ENCODE measurements at regions not wholly inside any gene's neighbourhood (a gene's known extent, or its start where the extent isn't known, plus 50 kb on each side); places are given as distances from the start of the nearest gene placed in this dataset.
"Not testable (repeated sequence)": the region's sequence is repeated elsewhere in the genome, so short reads cannot be mapped to it uniquely, and the experiment has no call there.

DNA sequence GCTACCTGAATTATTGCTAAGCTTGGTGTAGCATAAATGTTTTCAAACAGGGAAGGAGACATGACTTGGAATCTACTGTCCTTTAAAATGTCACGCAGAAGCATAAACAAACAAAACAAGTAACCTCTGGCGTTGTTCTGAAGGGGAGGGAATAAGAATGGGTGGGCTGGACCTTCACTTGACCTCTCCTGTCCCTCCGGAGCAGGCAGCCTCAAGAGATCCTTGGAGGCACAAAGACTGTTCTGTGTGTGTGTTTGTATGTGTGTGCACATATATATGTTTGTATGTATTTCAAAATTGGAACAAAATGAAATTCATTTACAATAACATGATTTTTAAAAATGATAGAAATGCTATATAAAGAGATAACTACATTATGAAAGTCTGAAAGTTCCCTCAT is 91.3 kb upstream of the DCLK2 start:
- no peak for DNase-seq (ENCODE audit: low read depth)

DNA sequence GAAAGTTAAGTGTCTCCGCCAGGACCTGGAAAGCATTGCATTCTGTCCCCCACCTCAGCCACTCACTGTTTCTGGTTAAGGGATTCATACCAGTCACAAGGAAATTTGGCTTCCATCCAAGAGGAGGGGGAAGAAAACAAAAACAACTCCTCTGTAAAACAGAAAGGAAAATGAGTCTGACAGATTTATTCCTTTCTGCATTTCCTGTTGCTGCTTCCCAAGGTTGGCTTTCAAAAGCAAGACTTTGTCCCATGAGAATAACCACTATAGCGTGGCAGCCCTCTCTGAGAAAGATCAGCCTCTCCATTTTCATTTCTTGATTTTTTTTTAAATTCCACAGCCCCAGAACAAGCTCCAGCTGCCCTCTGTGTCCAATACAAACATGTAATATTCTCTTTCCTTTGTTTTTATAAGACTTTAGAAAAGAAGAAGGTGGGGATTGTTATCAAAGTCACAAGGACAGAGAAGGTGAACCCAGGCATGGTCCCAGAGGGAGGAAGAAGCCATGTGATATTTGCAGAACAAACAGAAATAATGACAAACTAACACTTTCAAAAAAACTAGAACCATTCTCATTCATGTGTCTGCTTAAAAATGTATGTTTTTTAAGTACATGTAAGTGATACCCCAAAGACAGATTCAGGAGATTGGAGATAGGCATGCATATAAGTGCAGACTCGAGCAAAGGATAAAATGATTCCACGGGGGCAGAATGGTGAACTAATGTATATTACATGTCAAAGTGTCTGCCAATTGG is 90.7 kb upstream of the DCLK2 start:
- no peak for DNase-seq (ENCODE audit: low read depth)

DNA sequence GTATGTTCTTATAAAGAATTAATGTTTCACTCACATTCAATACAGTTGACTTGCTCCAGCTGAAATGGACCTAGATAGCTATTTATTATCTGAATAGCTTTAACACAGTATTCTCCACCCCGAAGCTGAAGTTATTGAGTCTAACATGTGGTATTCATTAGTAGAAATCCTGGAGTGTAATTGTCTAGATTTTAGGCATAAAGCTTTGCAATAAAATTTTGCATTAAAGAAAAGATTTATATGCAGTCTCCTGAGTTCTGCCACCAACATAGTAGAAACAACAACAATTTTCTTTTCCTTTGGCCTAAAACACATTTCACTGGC is 90.2 kb upstream of the DCLK2 start:
- DNase-seq (ENCODE audit: low read depth) = no peak

DNA sequence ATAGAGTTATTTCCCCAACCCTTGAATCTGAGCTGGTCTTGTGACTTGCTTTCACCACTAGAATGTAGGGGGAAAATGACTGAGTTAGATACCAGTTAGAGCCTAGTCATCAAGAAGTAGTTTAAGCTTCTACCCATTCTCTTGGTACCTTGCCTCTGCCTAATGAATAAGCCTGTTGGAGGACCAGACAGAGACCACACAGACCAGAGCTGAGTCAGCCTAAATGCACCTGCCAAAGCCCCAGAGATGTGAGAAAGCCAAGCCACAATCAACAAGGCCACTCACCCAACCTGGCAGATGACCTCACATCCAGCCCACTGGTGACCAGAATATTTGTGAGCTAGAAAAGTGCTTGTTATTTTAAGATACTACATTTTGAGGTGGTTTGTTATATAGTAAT is 85.2 kb upstream of the DCLK2 start:
- no peak for DNase-seq (ENCODE audit: low read depth)

DNA sequence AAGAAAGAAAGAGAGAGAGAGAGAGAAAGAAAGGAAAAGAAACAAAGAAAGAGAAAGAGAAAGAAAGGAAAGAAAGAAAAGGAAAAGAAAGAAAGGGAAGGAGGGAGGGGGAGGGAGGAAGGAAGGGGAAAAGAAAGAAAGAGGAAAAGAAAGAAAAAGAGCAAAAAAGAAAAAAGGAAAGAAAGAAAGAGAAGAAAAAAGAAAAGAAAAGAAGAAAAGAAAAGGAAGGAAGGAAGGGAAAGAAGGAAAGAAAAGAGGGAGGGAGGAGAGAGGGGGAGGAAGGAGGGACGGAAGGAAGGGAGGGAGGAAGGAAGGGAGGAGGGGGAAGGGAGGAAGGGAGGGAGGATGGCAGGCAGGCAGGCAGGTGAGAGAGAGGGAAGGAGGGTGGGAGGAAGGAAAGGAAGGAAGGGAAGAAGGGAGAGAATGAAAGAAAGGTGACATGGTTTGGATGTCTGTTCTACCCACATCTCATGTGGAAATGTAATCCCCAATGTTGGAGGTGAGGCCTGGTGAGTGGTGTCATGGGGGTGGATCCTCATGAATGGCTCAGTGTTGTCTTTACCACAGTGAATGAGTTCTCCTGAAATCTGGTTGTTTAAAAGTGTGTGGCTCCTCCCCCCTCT is 83.0 kb upstream of the DCLK2 start:
- no peak for DNase-seq (ENCODE audit: low read depth)

DNA sequence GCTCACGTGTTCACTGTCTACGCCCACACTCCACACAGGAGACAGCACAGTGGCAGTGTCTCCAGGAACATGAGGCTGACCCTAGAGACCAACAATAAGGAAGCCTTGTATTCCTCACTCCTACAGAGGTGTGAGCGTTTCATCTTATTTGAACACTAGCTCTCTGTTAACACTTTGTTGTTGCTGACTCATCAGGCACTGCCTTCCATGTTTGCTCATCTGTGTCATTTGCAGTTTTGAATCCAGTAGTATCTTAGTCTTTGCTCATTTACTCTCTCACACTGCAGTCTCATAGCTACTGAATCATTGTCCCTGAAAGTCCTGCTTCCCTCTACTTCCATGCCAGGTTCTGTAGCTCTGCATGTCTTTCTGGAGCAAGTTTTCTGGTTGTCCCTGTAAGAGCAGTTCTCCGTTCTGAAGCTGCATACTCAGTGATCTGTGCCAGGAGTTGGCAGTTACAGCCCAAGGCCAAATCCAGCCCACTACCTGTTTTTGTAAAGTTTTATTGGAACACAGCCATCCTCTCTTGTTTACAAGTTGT is 80.3 kb upstream of the DCLK2 start:
- DNase-seq (ENCODE audit: low read depth) = no peak

DNA sequence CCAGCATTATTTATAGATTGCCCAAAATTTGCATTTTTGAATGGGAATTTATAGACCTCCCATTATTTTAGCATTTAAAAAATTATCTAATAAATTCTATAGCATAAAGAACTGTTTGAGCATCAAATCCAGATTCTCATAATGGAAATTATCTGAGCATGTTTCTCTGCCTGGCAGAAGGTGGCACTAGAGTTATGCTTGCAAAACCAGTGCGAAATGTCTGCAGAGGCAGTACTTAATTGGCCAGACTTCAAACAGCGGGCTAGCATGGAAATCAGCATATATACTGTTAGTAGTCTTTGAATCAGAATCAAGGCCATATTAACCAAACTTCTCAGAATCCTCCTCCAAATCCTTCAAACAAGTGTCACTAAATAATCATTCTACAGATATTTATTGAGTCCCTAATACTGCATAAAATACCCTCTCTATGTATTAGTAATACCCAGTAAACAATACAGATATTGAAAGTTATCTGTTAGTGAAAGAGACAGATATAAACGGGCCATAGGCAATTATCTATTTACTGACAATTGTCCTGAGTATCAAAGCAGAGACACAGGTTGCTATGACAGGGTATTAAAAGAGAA is 78.7 kb upstream of the DCLK2 start:
- DNase-seq (ENCODE audit: low read depth) = no peak

DNA sequence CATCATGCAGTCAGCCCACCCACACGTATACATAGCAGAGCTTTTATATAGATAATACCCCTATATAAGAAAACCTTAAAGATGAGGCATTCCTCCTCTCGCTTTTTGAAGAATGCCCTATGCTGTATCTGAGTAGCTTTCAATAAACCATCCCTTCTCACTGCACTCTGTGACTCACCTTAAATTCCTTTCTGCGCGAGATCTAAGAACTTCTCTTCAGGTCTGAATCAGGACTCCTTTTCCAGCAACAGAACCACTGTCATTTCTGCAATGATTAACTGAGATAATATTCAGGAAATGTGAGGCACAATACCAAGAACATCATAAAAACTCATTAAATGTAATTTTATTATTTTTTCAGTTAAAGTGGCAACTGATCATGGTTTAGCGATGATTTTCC is 76.4 kb upstream of the DCLK2 start:
- DNase-seq (ENCODE audit: low read depth) = no peak

DNA sequence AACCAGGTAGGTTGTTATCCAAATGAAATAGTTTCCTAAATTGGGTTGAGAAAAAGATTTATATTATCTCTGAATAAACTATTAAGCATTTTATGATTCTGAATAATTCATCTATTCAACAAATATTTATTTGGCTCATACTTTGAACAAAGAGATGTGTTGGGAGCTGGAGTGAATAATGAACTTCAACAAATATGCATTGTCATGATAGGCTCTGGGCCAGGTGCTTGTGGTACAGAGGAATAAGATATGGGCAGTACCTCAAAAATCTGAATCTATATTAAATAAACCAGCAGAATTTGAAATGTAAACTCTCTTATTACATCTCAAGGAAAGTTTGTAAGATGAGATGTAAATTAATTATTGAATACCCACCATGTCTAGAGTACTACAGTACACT is 75.7 kb upstream of the DCLK2 start:
- DNase-seq (ENCODE audit: low read depth) = no peak

DNA sequence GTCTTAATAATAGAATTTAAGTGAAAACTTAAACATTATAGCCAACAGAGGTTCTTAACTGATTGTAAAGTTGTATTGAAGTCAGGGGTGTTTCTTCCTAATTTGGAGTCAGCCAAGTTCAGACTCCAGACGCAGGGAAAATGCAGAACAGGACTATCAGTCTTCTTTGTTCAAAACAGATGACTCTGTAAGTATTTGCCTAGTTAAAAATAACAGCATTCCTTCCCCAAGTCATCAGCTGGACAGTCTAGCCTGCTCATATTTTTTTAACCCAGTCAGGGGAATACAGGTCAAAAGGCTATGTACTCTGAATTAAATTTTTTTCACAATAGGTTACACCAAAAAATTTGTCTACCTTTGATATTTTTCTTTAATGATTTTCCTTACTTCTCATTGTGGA is 73.8 kb upstream of the DCLK2 start:
- no peak for DNase-seq (ENCODE audit: low read depth)

DNA sequence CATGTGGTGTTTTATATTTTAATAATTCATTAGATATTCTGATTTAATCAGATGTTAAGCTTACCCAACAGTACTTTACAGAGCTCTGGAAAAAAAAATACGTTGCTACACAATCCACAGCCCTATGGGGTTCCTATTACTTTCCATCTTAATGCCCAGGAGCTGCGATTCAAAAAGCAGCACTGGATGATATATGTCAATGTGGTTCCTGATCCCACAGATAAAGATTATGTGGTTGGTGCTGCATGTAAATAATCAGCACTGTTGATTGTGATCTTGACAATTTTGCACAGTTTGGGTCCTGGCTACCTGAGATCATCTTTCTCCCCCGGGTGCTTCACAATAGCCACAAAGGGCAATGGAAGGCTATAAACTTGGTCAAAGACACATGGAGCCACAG is 72.7 kb upstream of the DCLK2 start:
- DNase-seq (ENCODE audit: low read depth) = no peak

DNA sequence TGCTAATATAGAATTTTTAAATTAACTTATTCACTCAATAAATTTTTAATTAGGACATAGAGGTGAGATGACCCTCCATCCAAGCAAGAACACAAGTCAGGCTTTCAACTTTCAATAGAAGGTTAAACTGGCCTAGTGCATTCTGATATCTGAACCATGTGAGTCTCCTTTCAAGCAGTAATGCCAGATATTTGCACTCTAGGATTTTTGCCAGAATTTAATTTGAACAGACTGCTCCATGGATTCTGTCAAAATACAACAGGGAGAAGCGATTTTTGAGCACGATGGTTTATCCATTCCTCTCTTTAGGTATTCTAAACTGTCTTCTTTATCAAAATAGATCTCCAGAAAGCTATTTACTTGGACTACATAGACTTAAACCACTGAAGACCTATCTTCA is 72.0 kb upstream of the DCLK2 start:
- no peak for DNase-seq (ENCODE audit: low read depth)

DNA sequence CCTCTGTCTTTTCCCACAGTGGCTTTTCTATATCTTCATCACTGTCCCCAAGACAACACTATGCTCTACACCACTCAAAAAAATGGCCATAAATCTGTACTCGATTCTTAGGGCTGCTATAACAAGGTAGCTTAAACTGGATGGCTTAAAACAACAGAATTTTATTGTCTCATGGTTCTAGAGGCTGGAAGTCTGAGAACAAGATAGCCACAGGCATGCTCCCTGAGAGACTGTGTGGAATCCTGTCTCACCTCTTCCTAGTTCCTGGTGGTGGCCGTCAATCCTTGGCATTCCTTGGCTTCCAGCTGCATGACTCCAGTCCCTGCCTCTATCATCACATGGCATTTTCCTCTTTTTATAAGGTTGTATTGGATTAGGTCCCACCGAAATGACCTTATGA is 70.7 kb upstream of the DCLK2 start:
- DNase-seq (ENCODE audit: low read depth) = no peak

DNA sequence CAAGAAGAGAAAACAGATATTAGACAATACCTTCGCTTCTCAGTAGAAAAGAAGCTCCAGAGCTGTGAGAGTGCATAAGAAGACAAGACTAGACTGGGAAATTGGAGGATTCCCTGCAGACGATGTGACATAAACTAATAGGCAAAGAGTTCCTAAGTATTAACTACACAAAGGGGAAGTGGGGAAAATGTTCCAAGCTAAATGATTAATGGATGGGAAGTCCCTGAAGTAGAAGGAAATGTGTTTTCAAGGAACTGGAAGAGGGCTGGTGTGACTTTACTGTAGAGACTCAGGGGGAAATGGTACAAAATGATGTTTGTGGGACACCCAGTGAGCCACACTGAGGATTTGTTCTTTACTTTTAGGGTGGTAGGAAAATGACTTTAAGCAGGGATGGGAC is 69.7 kb upstream of the DCLK2 start:
- no peak for DNase-seq (ENCODE audit: low read depth)

DNA sequence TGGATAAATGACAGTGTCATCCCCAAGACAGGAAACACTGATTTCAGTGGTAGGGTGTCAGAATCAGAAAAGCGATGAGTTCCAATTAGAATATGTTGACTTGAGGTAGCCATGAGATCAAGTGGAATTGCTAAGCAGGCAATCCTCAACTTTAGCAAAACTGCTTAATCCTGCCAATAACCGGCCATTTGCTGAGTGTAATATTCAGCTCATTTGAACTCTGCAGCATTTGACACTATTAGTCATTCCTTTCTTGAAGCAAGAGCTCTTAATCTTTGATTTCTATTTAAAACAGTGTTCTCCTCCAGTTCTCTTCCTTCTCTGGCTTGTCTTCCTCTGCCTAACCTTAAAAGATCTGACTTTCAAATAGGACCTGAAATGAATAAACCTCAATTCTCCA is 68.7 kb upstream of the DCLK2 start:
- DNase-seq (ENCODE audit: low read depth) = no peak

DNA sequence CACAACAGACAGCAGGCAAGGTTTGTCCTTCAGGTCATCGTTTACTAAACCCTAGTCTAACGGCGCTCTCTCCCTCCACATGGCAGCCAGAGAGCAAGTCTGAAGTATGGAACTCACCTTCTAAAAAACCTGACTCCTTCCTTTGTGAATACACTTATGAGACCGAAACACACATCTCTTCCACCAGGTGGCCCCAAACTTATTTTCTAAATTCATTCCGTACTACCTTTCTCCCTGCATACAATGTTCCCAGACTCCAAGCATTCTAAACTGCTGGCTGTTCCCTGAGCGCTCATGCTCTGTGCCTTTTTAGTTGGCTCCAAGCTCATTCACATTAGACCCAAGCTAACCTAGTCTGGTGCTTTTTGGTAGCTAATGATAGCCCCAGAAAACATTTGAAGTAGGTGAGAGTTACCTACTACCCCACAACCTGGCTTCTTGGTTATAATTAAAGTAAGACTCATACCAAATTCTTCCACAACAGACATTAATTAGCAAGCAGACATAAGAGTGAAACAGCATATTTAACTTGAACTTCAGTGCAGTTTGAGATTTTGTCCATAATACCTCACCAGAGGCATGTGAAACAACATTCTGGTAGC is 67.6 kb upstream of the DCLK2 start:
- no peak for DNase-seq (ENCODE audit: low read depth)

DNA sequence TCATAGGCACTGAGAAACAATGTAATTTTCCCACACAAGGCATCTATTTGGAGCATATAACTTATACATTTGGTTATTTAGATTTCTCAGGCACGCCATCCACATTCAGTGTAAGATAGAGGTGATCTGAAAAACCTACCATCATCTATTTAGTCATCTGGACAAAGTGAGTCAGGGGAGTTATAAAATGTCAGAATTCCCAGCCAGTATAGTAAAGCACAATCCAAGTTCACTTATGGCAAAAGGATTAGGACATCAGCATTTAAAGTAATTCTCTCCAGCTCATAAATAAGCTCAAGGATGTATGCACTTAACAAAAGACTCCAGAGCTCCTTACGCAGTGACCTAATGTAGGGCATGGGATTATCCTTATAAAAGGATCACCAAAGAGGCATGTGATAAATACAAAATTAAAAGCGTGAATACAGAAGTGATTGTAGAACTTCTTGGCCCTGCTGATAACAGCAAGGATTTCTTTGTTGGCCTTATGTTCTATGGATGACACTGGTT is 65.3 kb upstream of the DCLK2 start:
- no peak for DNase-seq (ENCODE audit: low read depth)

DNA sequence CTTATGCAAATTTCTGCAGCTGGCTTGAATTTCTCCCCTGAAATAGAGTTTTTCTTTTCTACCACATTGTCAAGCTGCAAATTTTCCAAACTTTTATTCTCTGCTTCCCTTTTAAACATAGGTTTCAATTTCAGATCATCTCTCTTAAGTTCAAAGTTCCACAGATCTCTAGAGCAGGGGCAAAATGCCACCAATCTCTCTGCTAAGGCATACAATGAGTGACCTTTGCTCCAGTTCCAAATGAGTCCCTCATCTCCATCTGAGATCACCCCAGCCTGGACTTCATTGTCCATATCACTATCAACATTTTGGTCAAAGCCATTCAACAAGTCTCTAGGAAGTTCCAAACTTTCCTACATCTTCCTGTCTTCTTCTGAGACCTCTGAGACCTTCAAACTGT is 62.3 kb upstream of the DCLK2 start:
- DNase-seq (ENCODE audit: low read depth) = not testable (repeated sequence)

DNA sequence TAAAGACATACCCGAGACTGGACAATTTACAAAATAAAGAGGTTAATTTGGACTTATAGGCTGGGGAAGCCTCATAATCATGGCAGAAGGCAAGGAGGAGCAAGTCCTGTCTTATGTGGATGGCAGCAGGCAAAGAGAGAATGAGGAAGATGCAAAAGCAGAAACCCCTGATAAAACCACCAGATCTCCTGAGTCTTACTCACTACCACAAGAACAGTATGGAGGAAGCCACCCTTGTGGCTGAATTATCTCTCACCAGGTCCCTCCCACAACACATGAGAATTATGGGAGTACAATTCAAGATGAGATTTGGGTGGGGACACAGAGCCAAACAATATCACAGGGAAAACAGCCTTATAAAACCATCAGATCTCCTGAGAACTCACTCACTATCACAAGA is 61.6 kb upstream of the DCLK2 start:
- not testable (repeated sequence) for DNase-seq (ENCODE audit: low read depth)

DNA sequence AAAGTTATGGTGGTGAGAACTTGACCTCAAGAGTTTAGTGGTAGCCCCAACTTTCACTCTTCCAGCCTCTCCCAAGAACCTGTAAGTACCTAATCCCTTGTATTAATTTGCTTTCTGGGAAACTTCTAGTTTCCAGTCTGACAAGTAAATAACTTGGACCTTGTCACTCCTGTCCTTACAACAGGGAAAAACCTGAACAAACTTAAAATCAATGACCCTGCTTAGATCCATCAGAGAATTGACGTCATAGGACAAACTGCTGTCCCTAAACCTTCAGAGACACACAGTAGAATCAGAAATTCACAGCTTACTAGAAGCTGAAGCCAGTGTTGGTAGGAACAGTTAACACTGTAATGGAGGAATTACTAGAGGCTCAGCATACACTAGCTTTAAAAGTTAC is 60.0 kb upstream of the DCLK2 start:
- DNase-seq (ENCODE audit: low read depth) = no peak

DNA sequence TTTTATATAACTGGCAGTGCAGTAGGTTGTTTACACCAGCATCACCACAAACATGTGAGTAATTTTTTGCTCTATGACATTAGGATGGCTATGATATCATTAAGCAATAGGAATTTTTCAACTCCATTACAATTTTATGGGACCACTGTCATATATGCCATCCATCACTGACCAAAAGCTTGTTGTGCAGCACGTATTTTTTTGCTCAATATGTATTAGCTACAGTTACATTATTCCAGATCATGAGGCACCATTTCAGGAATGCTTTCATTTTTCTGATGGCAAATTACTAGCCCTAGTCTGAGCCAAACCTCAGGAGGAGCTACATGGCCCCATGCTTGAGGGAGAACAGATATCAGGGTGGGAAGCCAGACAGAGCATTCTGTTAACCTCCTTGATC is 56.8 kb upstream of the DCLK2 start:
- no peak for DNase-seq (ENCODE audit: low read depth)

DNA sequence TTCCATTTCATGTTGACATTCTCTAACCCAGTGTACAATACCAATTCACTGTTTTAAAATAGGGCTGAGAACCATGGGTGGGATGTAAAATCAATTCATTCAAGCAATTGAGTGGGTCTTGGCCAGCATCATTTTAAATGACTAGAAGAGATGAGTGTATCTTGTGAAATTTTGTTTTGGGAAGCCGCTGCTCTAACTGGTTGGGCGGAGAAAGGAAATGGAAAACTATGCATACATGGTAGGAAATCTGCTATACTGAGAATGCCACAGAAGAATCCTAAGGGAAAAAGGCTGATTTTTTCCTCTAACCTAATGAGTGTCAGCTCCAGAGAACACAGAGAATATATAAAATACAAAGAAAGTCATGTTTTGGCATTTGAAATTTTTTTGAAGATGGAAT is 54.8 kb upstream of the DCLK2 start:
- DNase-seq (ENCODE audit: low read depth) = no peak

DNA sequence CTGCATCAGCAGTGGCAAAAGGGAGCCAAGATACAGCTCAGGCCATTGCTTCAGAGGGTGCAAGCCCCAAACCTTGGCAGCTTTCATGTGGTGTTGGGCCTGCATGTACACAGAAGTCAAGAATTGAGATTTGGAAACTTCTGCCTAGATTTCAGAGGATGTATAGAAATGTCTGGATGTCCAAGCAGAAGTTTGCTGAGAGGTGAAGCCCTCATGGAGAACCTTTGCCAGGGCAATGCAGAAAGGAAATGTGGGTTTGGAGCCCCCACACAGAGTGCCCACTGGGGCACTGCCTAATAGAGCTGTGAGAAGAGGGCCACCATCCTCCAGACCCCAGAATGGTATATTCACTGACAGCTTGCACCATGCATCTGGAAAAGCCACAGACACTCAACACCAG is 51.3 kb upstream of the DCLK2 start:
- not testable (repeated sequence) for DNase-seq (ENCODE audit: low read depth)
